Stimulated activated CD8-positive, alpha-beta memory T cell treated with anti-CD3 and anti-CD28 coated beads, Interleukin-12 subunit alpha, Interleukin-12 subunit beta, amount 100 ng/mL, for 24 hours (primary cell): ENCODE measurements at regions not wholly inside any gene's neighbourhood (a gene's known extent, or its start where the extent isn't known, plus 50 kb on each side); places are given as distances from the start of the nearest gene placed in this dataset.

ENCODE experiments used
- DNase-seq: peaks from one replicate; pipeline ENCODE4 v3.0.0-alpha.2; 2020; ENCODE audit errors: extremely low read depth

- DNase-seq: no peak
Measured at GRCh38 chr9:88229434-88229833, 91.2 kb upstream of the SPATA31C2 start.

GRCh38 chr9:88224938-88225337 is 86.7 kb upstream of the SPATA31C2 start:
- no peak for DNase-seq

- no peak for DNase-seq
Measured at GRCh38 chr9:88221105-88221504, 82.8 kb upstream of the SPATA31C2 start.

GRCh38 chr9:88220652-88221051 is 82.4 kb upstream of the SPATA31C2 start:
- DNase-seq: no peak

- DNase-seq: no peak
Measured at GRCh38 chr9:88219601-88220000, 81.3 kb upstream of the SPATA31C2 start.

GRCh38 chr9:88218726-88219125 is 80.5 kb upstream of the SPATA31C2 start:
- DNase-seq: no peak

GRCh38 chr9:88216126-88216995 is 78.1 kb upstream of the SPATA31C2 start:
- no peak for DNase-seq

GRCh38 chr9:88215196-88216125 is 77.2 kb upstream of the SPATA31C2 start:
- DNase-seq: no peak

- no peak for DNase-seq
Measured at GRCh38 chr9:88202321-88202720, 64.0 kb upstream of the SPATA31C2 start.

- no peak for DNase-seq
Measured at GRCh38 chr9:88198341-88198807, 60.1 kb upstream of the SPATA31C2 start.

GRCh38 chr9:88197781-88198340 is 59.6 kb upstream of the SPATA31C2 start:
- DNase-seq: no peak

- no peak for DNase-seq
Measured at GRCh38 chr9:88197016-88197415, 58.7 kb upstream of the SPATA31C2 start.

GRCh38 chr9:88196142-88196790 is 58.0 kb upstream of the SPATA31C2 start:
- no peak for DNase-seq

- no peak for DNase-seq
Measured at GRCh38 chr9:88193766-88194165, 55.5 kb upstream of the SPATA31C2 start.

GRCh38 chr9:88191456-88191855 is 53.2 kb upstream of the SPATA31C2 start:
- DNase-seq: no peak

GRCh38 chr9:88189371-88189770 is 51.1 kb upstream of the SPATA31C2 start:
- DNase-seq: no peak
